ENCODE measurements at regions not wholly inside any gene's neighbourhood (a gene's known extent, or its start where the extent isn't known, plus 50 kb on each side); places are given as distances from the start of the nearest gene placed in this dataset.

- TF ChIP-seq CTCF (conservative IDR thresholded peaks at IDR 0.05) (no peak), EZH2 (IDR thresholded peaks at IDR 0.05; ENCODE audit: low read depth) (no peak)
Observed at GRCh38 chr1:238187575-238187949, 296.8 kb upstream of the ZP4 start.
